ENCODE measurements at regions not wholly inside any gene's neighbourhood (a gene's known extent, or its start where the extent isn't known, plus 50 kb on each side); places are given as distances from the start of the nearest gene placed in this dataset.

DNA sequence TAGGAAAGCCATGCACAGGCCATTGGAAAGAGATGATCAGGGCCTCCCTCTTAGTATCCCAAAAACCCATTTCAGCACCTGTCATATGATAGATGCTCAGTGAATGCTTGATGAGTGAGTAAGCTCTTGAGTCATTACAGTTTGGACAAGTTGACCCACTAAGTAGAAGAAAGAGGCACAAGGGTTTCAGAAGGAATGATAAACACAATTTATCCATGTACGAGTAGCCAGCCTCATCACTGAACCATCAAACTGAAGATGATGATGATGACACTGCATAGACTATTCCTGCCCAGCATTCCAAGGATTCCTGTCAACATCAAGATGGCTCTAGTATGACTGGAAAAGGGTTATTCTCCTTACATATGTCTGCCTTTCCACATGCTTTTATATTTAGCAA is 596.0 kb downstream of the BCL11A start:
- Mint-ChIP-seq H3K4me3 (no peak overlapping the region), H3K9me3 (peaks cover 2% of the 10 kb centered on the region), H3K4me1 (ENCODE audit: low read depth) (no peaks in the 10 kb centered on the region), H3K36me3 (ENCODE audit: low read depth) (no peaks in the 10 kb centered on the region), H3K27me3 (no peaks in the 10 kb centered on the region), H3K27ac (no peak overlapping the region)
- Histone ChIP-seq H3K27ac (ENCODE audit: low read depth in 1 of 2, low read length in 2 of 2) (no peak overlapping the region), H3K4me1 (ENCODE audit: insufficient read depth, low read length) (no peaks in the 10 kb centered on the region), H3K4me3 (ENCODE audit: low read length) (no peak overlapping the region), H3K27me3 (ENCODE audit: control insufficient read depth in 1 of 2, insufficient read depth in 2 of 2, low read length in 2 of 2) (no peaks in the 10 kb centered on the region), H3K36me3 (ENCODE audit: insufficient read depth, low read length) (no peaks in the 10 kb centered on the region), H3K9me3 (ENCODE audit: control insufficient read depth in 1 of 2, insufficient read depth in 1 of 2, low read length in 2 of 2) (no peaks in the 10 kb centered on the region)
- TF ChIP-seq, protein P1, sequence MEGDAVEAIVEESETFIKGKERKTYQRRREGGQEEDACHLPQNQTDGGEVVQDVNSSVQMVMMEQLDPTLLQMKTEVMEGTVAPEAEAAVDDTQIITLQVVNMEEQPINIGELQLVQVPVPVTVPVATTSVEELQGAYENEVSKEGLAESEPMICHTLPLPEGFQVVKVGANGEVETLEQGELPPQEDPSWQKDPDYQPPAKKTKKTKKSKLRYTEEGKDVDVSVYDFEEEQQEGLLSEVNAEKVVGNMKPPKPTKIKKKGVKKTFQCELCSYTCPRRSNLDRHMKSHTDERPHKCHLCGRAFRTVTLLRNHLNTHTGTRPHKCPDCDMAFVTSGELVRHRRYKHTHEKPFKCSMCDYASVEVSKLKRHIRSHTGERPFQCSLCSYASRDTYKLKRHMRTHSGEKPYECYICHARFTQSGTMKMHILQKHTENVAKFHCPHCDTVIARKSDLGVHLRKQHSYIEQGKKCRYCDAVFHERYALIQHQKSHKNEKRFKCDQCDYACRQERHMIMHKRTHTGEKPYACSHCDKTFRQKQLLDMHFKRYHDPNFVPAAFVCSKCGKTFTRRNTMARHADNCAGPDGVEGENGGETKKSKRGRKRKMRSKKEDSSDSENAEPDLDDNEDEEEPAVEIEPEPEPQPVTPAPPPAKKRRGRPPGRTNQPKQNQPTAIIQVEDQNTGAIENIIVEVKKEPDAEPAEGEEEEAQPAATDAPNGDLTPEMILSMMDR (IDR thresholded peaks at IDR 0.05), result no peak
- CTCF ChIA-PET, result no interaction called here
- DNase-seq (no peak), ATAC-seq (ENCODE audit: poor library complexity) (no peak)
- POLR2A ChIA-PET, result no interaction called here
- intact Hi-C loops (cut with DNase I, micrococcal nuclease), result no loop called here

DNA sequence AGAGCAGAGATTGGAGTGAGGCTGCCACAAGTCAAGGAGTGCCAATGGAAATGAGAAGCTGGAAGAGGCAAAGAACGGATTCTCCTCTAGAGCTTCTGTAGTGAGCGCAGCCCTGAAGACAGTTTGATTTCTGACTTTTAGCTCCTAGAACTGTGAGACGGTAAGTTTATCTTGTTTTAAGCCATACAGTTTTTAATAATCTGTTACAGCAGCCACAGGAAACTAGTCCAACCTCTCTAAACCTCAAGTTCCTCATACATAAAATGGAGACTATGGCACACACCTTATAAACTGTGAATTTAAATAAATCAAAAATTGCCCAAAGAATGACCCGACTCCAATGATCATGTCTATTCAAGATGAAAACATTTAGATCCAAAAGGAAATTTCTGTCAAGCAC is 596.5 kb downstream of the BCL11A start:
- H3K9me3 ChIP-seq (ENCODE audit: control insufficient read depth in 1 of 2, insufficient read depth in 1 of 2, low read length in 2 of 2), result no peaks in the 10 kb centered on the region
- H3K36me3 ChIP-seq (ENCODE audit: insufficient read depth, low read length), result no peaks in the 10 kb centered on the region
- H3K9me3 Mint-ChIP-seq, result peaks cover 3% of the 10 kb centered on the region
- no peaks in the 10 kb centered on the region for H3K4me1 ChIP-seq (ENCODE audit: insufficient read depth, low read length)
- intact Hi-C loops (cut with DNase I, micrococcal nuclease), result no loop called here
- ATAC-seq (ENCODE audit: poor library complexity) (no peak), DNase-seq (no peak)
- ChIA-PET POLR2A (no interaction called here), CTCF (no interaction called here)
- no peak overlapping the region for H3K27ac Mint-ChIP-seq
- H3K27me3 ChIP-seq (ENCODE audit: control insufficient read depth in 1 of 2, insufficient read depth in 2 of 2, low read length in 2 of 2), result no peaks in the 10 kb centered on the region
- TF ChIP-seq, protein P1 (IDR thresholded peaks at IDR 0.05), result no peak
- H3K27ac ChIP-seq (ENCODE audit: low read depth in 1 of 2, low read length in 2 of 2), result no peak overlapping the region
- no peak overlapping the region for H3K4me3 ChIP-seq (ENCODE audit: low read length)
- H3K4me1 Mint-ChIP-seq (ENCODE audit: low read depth), result no peaks in the 10 kb centered on the region
- no peak overlapping the region for H3K4me3 Mint-ChIP-seq
- no peaks in the 10 kb centered on the region for H3K27me3 Mint-ChIP-seq
- no peaks in the 10 kb centered on the region for H3K36me3 Mint-ChIP-seq (ENCODE audit: low read depth)

DNA sequence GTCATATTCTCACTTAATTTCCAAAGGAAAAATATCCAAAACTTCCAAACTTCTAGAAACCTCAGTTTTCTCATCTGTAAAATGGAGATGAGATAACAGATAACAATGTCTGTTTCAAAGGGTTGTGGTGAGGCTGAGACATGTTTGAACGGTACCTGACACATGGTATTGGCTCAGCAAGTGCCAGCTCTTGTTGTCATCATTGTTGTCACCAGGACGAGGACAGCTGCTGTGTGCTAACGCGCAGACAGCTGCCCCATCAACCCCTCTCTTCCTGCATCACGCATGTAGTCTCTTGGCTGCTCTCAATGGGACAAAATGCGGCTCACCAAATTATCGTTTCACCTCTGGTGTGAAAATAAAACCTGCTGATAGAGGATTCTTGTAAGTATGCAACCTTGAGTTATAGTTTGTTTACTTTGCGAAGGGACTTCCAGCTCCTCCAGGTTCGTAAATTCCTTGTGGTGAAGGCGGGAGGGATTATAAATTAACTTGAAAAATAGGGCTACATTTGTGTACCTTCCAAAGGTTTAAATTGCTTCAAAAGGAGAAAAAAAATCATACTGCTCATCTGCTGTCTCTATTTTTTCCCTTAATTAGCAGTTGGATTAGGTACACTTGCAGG is 605.4 kb downstream of the BCL11A start:
- ChIA-PET CTCF (no interaction called here), POLR2A (no interaction called here)
- no peak overlapping the region for H3K4me3 ChIP-seq (ENCODE audit: low read length)
- no peak overlapping the region for H3K27ac Mint-ChIP-seq
- H3K9me3 Mint-ChIP-seq, result peaks cover 3% of the 10 kb centered on the region
- no peaks in the 10 kb centered on the region for H3K9me3 ChIP-seq (ENCODE audit: control insufficient read depth in 1 of 2, insufficient read depth in 1 of 2, low read length in 2 of 2)
- H3K27me3 ChIP-seq (ENCODE audit: control insufficient read depth in 1 of 2, insufficient read depth in 2 of 2, low read length in 2 of 2), result no peaks in the 10 kb centered on the region
- H3K36me3 Mint-ChIP-seq (ENCODE audit: low read depth), result no peaks in the 10 kb centered on the region
- H3K4me3 Mint-ChIP-seq, result no peak overlapping the region
- DNase-seq (no peak), ATAC-seq (ENCODE audit: poor library complexity) (no peak)
- no peaks in the 10 kb centered on the region for H3K4me1 ChIP-seq (ENCODE audit: insufficient read depth, low read length)
- TF ChIP-seq, protein P1 (IDR thresholded peaks at IDR 0.05), result no peak
- no peak overlapping the region for H3K27ac ChIP-seq (ENCODE audit: low read depth in 1 of 2, low read length in 2 of 2)
- H3K4me1 Mint-ChIP-seq (ENCODE audit: low read depth), result no peaks in the 10 kb centered on the region
- H3K36me3 ChIP-seq (ENCODE audit: insufficient read depth, low read length), result no peaks in the 10 kb centered on the region
- intact Hi-C loops (cut with DNase I, micrococcal nuclease), result no loop called here
- no peaks in the 10 kb centered on the region for H3K27me3 Mint-ChIP-seq

Data from CD4-positive, alpha-beta T cell (primary cell).